HG03469 (cell line): ENCODE measurements at regions not wholly inside any gene's neighbourhood (a gene's known extent, or its start where the extent isn't known, plus 50 kb on each side); places are given as distances from the start of the nearest gene placed in this dataset.
"Not testable (repeated sequence)": the region's sequence is repeated elsewhere in the genome, so short reads cannot be mapped to it uniquely, and the experiment has no call there.

Experiments
- ATAC-seq: cut with Tn5 transposase; IDR thresholded peaks from one replicate; pipeline ENCODE4 v1.9.1; 2021; ENCODE audit warnings: mild to moderate bottlenecking, moderate library complexity, moderate number of reproducible peaks; ENCODE audit not compliant: unreplicated experiment

- ATAC-seq = no peak
These were observed 996.6 kb downstream of the TLE1 start for GRCh38 chr9:80692751-80693150.

DNA sequence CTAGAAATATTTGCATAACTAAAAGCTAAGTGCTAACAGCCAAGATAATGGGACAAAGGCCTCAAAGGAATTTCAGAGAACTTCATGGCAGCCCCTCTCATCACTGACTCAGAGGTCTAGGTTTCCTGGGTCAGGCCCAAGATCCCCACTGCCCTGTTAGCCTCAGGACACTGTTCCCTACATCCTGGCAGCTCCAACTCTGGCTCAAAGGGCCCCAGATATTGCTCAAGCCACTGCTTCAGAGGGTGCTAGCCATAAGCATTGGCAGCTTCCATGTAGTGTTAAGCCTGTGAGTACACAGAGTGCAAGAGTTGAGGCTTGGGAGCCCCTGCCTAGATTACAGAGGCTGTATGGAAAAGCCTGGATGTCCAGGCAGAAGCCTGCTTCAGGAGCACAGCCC, 998.1 kb downstream of the TLE1 start:
- ATAC-seq = no peak

DNA sequence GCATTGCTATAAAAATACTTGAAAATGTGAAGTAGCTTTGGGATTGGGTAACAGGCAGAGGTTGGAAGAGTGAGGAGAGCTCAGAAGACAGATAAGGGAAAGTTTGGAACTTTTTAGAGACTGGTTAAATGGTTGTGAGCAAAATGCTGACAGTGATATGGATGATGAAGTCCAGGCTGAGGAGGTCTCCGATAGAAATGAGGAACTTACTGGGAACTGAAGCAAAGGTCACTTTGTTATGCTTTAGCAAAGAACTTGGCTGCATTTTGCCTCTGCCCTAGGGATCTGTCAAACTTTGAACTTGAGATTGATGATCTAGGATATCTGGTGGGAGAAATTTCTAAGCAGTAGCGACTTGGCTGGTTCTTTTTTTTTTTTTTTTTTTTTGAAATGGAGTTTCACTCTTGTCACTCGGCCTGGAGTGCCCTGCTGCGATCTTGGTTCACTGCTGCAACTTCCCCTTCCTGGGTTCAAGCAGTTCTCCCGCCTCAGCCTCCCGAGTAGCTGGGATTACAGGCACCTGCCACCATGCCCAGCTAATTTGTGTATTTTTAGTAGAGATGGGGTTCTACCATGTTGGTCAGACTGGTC, 998.9 kb downstream of the TLE1 start:
- ATAC-seq = no peak

DNA sequence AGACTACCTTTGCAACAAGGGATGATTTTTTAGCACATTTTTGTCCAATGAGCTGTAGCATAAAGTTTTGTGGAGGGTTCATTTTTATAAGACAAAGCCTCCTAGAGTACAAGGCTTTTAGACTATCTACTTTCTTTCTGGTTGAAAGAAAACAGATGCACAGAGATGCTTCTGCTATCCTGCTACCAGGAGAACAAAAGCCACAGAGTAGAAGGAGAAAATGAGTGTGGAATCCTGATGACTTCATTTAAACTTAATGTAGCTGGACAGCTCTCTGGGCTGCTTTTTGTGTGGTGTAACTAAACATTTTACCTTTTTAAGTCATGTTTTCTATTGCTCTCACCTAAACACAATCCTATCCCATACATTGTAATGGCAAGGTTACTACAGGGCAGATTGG, 1009.4 kb downstream of the TLE1 start:
- ATAC-seq = no peak

- ATAC-seq = no peak
These were observed 1010.4 kb downstream of the TLE1 start for GRCh38 chr9:80678906-80679305.

GRCh38 chr9:80673496-80673895, 1015.9 kb downstream of the TLE1 start:
- ATAC-seq = no peak

DNA sequence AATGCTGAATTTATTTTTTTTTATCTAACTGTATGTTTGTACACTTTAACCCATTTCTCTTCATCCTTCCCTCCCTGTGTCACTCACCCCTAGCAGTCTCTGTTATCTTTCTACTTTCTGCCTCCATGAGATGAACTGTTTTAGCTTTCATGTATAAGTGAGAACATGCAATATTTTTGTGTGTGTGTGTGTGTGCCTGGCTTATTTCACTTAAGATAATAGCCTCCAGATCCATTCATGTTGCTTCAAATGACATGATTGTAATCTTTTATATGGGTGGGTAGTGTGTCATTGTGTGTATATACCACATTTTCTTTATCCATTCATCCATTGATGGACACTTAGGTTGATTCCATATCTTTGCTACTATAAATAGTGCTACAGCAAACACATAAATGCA, 1023.9 kb downstream of the TLE1 start:
- ATAC-seq = no peak

DNA sequence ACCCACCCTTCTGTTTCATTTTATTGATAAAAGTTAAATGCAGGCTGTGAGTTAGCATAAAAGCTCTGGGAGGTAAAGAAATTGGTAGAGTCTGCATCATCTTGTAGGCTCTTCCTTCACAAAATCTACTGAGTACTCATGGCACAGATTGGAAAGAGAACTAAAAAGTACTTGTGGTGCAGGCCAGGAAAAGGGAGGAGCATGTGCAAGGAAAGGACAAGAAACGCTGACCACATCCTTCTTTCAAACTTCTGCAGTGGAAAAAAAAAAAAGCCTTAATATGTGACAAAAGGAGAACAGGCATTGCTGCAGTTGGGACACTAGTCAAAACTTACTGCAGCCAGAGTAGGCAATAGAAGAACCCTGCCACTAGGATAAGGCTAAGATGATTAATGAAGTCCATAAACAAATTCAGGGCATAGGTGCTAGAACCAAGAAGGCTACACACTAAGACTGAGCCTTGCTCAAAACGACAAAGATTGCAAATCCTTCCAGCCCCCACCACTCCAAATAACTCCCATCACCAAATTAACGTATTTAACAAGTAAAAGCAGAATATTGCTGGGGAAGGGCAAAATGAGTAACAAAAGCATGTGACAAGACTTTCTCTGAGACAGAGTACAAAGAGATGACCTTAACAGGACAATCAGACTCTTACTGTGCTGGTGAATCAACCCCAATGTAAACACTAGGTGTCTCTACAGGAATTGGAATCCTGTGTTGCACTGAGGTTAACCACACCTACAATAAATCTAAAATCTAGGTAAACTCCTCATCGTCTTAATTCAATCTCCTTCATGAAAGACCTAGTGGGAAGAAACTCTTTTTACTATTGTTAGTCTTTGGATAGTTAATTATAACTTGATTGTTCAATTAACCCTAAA, 1024.8 kb downstream of the TLE1 start:
- no peak for ATAC-seq

DNA sequence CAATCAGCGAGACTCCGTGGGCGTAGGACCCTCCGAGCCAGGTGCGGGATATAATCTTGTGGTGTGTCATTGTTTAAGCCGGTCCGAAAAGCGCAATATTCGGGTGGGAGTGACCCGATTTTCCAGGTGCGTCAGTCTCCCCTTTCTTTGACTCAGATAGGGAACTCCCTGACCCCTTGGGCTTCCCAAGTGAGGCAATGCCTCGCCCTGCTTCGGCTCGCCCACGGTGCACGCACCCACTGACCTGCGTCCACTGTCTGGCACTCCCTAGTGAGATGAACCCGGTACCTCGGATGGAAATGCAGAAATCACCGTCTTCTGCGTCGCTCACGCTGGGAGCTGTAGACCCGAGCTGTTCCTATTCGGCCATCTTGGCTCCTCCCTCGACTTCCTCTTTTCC, 1029.6 kb downstream of the TLE1 start:
- not testable (repeated sequence) for ATAC-seq

GRCh38 chr9:80651044-80651443, 1038.3 kb downstream of the TLE1 start:
- no peak for ATAC-seq

- ATAC-seq = no peak
These were observed 1039.9 kb downstream of the TLE1 start for GRCh38 chr9:80649496-80649895.

- ATAC-seq = no peak
These were observed 1040.3 kb downstream of the TLE1 start for GRCh38 chr9:80649001-80649420.

DNA sequence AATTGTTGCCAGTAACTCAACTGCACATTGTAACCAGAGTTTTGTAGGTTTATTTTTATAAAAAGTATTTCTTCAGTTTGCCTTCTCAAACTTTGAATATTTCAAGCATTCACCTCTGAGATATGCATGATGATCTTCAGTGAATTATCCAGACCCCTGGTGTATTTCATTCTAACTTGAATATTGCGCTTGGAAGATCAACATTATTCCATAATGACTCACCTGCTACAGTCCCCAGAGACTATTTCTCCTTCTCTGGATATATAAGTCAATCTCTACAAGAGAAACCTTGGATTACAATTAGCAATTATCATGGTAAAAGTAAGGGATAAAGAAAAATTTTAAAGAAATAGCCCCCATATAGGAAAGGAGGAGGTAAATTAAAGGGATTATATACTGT, 1041.0 kb downstream of the TLE1 start:
- no peak for ATAC-seq

DNA sequence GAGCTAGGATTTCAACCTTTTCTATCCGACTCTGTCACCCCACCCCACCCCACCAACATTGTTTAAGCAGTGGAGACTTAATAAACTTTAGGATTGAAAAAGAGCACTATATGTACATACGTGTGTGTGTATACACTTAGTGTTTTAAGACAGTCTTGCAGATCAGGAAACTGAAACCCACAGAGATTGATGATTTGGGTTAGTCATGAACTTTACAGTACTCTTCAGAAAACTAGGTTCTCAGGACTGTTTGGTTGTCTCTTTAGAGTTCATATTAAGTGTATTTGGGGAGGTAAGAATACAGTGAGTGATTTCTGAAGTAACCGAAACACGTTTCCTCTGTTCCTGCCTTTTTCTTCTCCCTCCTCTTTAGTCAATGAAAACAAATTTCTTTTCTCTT, 1043.1 kb downstream of the TLE1 start:
- ATAC-seq = no peak

DNA sequence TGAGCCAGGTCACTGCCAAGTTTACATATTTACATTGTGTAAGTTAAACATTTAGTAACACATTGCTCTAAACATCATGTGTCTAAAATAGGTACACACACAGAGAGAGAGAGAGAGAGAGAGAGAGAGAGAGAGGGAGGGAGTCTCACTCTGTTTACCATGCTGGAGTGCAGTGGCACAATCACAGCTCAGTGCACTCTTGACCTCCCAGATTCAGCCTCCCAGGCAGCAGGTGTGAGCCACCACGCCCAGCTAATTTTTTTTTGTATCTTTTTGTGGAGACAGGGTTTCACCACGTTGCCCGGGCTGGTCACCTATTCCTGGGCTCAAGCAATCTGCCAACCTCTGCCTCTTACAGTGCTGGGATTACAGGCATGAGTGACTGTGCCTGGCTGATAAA, 1045.3 kb downstream of the TLE1 start:
- ATAC-seq = no peak

GRCh38 chr9:80635065-80635464, 1054.3 kb downstream of the TLE1 start:
- no peak for ATAC-seq

DNA sequence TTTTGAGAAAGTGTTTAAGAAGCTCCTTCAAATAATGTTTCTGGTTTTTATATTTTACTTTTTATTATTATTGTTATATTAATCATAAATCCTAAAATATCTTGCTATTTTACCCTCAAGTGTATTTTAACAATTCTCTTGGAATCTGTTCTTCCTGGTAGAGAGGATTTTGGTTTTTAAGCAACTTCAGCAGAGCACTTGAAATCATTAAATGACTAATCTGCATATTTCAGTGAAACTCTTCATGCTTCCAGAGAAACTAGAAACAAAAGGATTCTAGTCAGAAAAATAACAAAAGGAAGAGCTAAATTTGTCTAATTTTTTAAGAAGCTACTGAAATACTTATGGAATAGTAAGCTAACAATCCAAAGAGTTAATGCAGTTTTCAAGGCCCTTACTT, 1057.3 kb downstream of the TLE1 start:
- ATAC-seq = no peak

- ATAC-seq = no peak
These were observed 1050.7 kb downstream of the TLE4 start for GRCh38 chr9:80622508-80622907.

DNA sequence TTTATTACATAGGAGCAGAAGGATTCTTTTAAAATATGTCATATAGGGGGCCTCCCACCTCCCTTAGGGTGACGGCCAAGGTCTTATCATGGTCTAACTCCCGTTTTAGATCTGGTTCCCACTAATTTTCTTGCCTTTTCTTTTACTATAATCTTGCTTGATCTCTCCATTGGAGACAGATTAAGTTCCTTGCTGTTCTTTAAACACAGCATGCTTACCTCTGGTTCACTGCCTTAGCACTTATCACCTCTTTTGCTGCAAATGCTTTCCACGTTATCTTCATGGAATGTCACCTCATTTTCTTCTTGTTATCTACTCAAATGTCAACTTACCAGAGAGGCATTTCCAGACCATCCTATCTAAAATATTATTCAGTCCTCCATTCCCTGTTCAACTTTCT, 1047.6 kb downstream of the TLE4 start:
- ATAC-seq = no peak

DNA sequence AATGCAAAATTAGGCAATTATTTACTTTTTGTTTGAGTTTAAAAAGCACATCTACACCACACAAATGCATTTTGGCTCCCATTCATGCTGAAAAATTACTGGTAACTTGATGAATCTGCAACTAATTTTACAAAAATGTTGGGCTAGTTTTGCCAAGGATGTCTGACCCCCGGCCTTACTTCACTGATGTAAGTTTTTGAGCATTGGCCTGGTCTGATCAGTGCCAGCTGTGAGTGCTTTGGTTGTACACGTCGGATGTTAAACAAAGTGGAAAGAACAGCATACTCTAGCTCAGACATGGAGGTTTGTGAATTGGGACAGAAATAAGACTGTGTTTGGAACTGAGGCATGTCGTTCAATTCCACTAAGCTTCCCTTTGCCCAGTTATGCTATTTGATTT, 1044.2 kb downstream of the TLE4 start:
- ATAC-seq = no peak

GRCh38 chr9:80605793-80606192, 1034.0 kb downstream of the TLE4 start:
- no peak for ATAC-seq

- no peak for ATAC-seq
These were observed 1033.4 kb downstream of the TLE4 start for GRCh38 chr9:80605129-80605528.

GRCh38 chr9:80602291-80602690, 1030.5 kb downstream of the TLE4 start:
- no peak for ATAC-seq
